Trophoblast cell (in vitro differentiated cells and primary cell): ENCODE measurements at regions not wholly inside any gene's neighbourhood (a gene's known extent, or its start where the extent isn't known, plus 50 kb on each side); places are given as distances from the start of the nearest gene placed in this dataset.
A peak's percentile ranks its signal among the peaks of the same experiment; 100 is the strongest.

Source experiments
- DNase-seq, 2 donors: peaks; one replicate each; pipeline ENCODE4 v3.0.0-alpha.2; 2016
- H2AFZ ChIP-seq: 2 replicates; pipeline ENCODE4 v1.6.1; 2013; ENCODE audit warnings: low read length, moderate library complexity, mild to moderate bottlenecking; ENCODE audit not compliant: insufficient read depth, poor library complexity
- H2AK5ac ChIP-seq: 2 replicates; pipeline ENCODE4 v1.6.1; 2013; ENCODE audit warnings: mild to moderate bottlenecking, low read length
- H2BK120ac ChIP-seq: 2 replicates; pipeline ENCODE4 v1.6.1; 2013; ENCODE audit warnings: low read length, mild to moderate bottlenecking, moderate library complexity; ENCODE audit not compliant: insufficient read depth, poor library complexity
- H2BK12ac ChIP-seq: 2 replicates; pipeline ENCODE4 v1.6.1; 2013; ENCODE audit warnings: mild to moderate bottlenecking, low read length, moderate library complexity
- H2BK5ac ChIP-seq: 2 replicates; pipeline ENCODE4 v1.6.1; 2013; ENCODE audit warnings: low read length, low read depth, moderate library complexity, mild to moderate bottlenecking; ENCODE audit not compliant: poor library complexity
- H3K14ac ChIP-seq: 2 replicates; pipeline ENCODE4 v1.6.1; 2013; ENCODE audit warnings: mild to moderate bottlenecking, low read length
- H3K18ac ChIP-seq: 2 replicates; pipeline ENCODE4 v1.6.1; 2013; ENCODE audit warnings: mild to moderate bottlenecking, low read length
- H3K23ac ChIP-seq: 2 replicates; pipeline ENCODE4 v1.6.1; 2013; ENCODE audit warnings: low read length
- H3K27ac ChIP-seq: 2 replicates; pipeline ENCODE4 v1.5.1; 2013; ENCODE audit warnings: low read depth, mild to moderate bottlenecking, inconsistent platforms, low read length, moderate library complexity
- H3K27me3 ChIP-seq: 2 replicates; pipeline ENCODE4 v1.6.1; 2013; ENCODE audit warnings: inconsistent platforms, mild to moderate bottlenecking, low read length, moderate library complexity; ENCODE audit not compliant: insufficient read depth
- H3K36me3 ChIP-seq, 2 experiments: 1 replicate in 1 of 2; 2 replicates in 1 of 2; pipeline ENCODE4 v1.6.1; 2013; ENCODE audit warnings: low read length in 2 of 2, mild to moderate bottlenecking in 2 of 2, moderate library complexity in 1 of 2; ENCODE audit not compliant: insufficient read depth in 2 of 2, control insufficient read depth in 1 of 2
- H3K4ac ChIP-seq: 2 replicates; pipeline ENCODE4 v1.6.1; 2013; ENCODE audit warnings: low read depth, mild to moderate bottlenecking, low read length, moderate library complexity
- H3K4me1 ChIP-seq, 2 experiments: 1 replicate in 1 of 2; 2 replicates in 1 of 2; pipeline ENCODE4 v1.6.1; 2013; ENCODE audit warnings: low read length in 2 of 2, mild to moderate bottlenecking in 2 of 2, moderate library complexity in 1 of 2; ENCODE audit not compliant: insufficient read depth in 2 of 2, control insufficient read depth in 1 of 2
- H3K4me2 ChIP-seq: 2 replicates; pipeline ENCODE4 v1.6.1; 2013; ENCODE audit warnings: inconsistent platforms, mild to moderate bottlenecking, low read length, moderate library complexity
- H3K4me3 ChIP-seq: 2 replicates; pipeline ENCODE4 v1.5.1; 2013; ENCODE audit warnings: mild to moderate bottlenecking, low read depth, low read length, inconsistent platforms
- H3K79me1 ChIP-seq: one replicate; pipeline ENCODE4 v1.6.1; 2013; ENCODE audit warnings: low read length
- H3K79me2 ChIP-seq: 2 replicates; pipeline ENCODE4 v1.6.1; 2013; ENCODE audit warnings: low read length, mild to moderate bottlenecking; ENCODE audit not compliant: control insufficient read depth, insufficient read depth, poor library complexity
- H3K9ac ChIP-seq: 2 replicates; pipeline ENCODE4 v1.6.1; 2013; ENCODE audit warnings: mild to moderate bottlenecking, low read length
- H3K9me3 ChIP-seq: 2 replicates; pipeline ENCODE4 v1.6.1; 2013; ENCODE audit warnings: low read depth, mild to moderate bottlenecking, control low read depth, inconsistent platforms, low read length; ENCODE audit not compliant: insufficient read depth
- H4K12ac ChIP-seq: 2 replicates; pipeline ENCODE4 v1.6.1; 2013; ENCODE audit warnings: low read depth, mild to moderate bottlenecking, low read length, moderate library complexity
- H4K8ac ChIP-seq: 2 replicates; pipeline ENCODE4 v1.6.1; 2013; ENCODE audit warnings: low read depth, mild to moderate bottlenecking, low read length, moderate library complexity
- H4K91ac ChIP-seq: one replicate; pipeline ENCODE4 v1.6.1; 2013; ENCODE audit warnings: low read depth, mild to moderate bottlenecking, low read length, moderate library complexity
- WGBS: extraction: QIAGEN DNeasy Blood & Tissue Kit; methylation state at CpG from one replicate; pipeline ENCODE4 v1.1.7; 2013; ENCODE audit warnings: missing lambda C conversion rate; ENCODE audit not compliant: insufficient read length, insufficient coverage; ENCODE audit errors: extremely low coverage; 5-methylcytosine and 5-hydroxymethylcytosine counted together

DNA sequence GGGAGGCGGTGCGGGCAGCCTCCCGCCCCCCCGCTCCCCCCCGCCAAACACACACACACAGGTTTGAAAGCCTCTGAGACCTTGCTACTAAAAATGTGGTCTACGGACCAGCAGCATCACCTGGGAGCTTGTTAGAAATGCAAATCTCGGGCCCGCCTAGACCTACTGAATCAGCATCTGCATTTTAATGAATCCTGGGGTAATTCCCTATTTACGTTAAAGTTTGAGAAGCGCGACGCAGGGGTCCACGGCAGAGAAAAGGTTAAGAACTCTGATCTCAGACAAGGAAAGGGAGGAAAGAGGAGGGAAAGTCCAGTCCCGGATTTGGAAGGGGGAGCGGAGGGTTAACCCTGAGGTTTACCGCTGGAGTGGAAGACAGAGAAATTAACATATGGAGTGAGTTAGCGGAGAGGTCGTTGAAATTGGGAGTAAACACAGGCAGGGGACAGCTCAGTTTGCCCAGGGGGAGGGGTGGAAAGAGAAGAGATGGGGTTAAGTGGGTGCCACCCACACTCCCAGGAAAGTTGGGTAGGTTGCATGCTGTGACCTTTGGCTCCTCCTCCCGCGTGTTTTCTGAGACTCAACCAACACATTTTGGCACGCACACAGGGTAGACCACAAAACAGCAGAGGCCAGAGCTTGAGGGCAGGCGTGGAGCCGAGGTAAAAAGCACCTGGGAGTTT is 483.6 kb downstream of the BCOR start:
- H2AK5ac ChIP-seq, result no peak overlapping the region
- H2BK12ac ChIP-seq, result no peak overlapping the region
- no peak overlapping the region for H4K12ac ChIP-seq
- no peak overlapping the region for H2AFZ ChIP-seq
- peaks cover 6% of the 10 kb centered on the region for H3K27me3 ChIP-seq
- H3K9me3 ChIP-seq, result no peaks in the 10 kb centered on the region
- H4K8ac ChIP-seq, result no peak overlapping the region
- H3K9ac ChIP-seq, result no peak overlapping the region
- no peak overlapping the region for H3K23ac ChIP-seq
- H3K36me3 ChIP-seq, result no peaks in the 10 kb centered on the region
- H3K79me2 ChIP-seq, result no peaks in the 10 kb centered on the region
- H3K4ac ChIP-seq, result no peak overlapping the region
- no peak overlapping the region for H2BK5ac ChIP-seq
- H3K14ac ChIP-seq, result no peak overlapping the region
- no peak for DNase-seq
- H3K4me3 ChIP-seq, result no peak overlapping the region
- peak overlapping the region; percentile 51 for H3K4me2 ChIP-seq
- H3K79me1 ChIP-seq, result no peaks in the 10 kb centered on the region
- WGBS, result no CpG with 5 or more reads among the region's 23 CpGs
- no peak overlapping the region for H3K18ac ChIP-seq
- no peak overlapping the region for H3K27ac ChIP-seq
- H2BK120ac ChIP-seq, result no peak overlapping the region
- H3K4me1 ChIP-seq, result peaks cover 0 to 8% of the 10 kb centered on the region in 2 experiments
- H4K91ac ChIP-seq, result no peak overlapping the region

DNA sequence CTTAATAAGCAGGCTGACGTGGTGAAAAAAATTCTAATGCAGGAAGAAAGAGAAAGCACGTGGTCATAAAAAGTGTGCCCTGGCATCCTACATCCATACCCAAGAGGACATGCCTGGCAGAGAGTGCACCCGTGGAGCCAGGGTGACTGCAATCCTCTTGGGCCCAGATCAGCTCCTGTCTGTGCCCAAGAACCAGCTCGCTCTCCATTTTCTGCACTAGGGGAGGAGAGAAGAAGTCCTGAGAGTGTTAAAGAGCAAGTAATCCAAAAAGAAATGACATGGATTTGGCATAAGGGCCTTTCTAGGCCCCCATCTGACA is 483.1 kb downstream of the BCOR start:
- no peak overlapping the region for H4K12ac ChIP-seq
- no peak overlapping the region for H3K27ac ChIP-seq
- no peak overlapping the region for H3K4me2 ChIP-seq
- H3K14ac ChIP-seq, result no peak overlapping the region
- peaks cover 0 to 9% of the 10 kb centered on the region in 2 experiments for H3K4me1 ChIP-seq
- no peaks in the 10 kb centered on the region for H3K9me3 ChIP-seq
- peaks cover 6% of the 10 kb centered on the region for H3K27me3 ChIP-seq
- H3K18ac ChIP-seq, result no peak overlapping the region
- no peak overlapping the region for H3K4me3 ChIP-seq
- no CpG with 5 or more reads among the region's 4 CpGs for WGBS
- H3K79me1 ChIP-seq, result no peaks in the 10 kb centered on the region
- H3K36me3 ChIP-seq, result no peaks in the 10 kb centered on the region
- no peak overlapping the region for H2AFZ ChIP-seq
- no peak overlapping the region for H2AK5ac ChIP-seq
- H2BK120ac ChIP-seq, result no peak overlapping the region
- H3K9ac ChIP-seq, result no peak overlapping the region
- H3K4ac ChIP-seq, result no peak overlapping the region
- no peak overlapping the region for H3K23ac ChIP-seq
- no peak overlapping the region for H4K8ac ChIP-seq
- no peaks in the 10 kb centered on the region for H3K79me2 ChIP-seq
- no peak overlapping the region for H2BK12ac ChIP-seq
- no peak for DNase-seq
- no peak overlapping the region for H2BK5ac ChIP-seq
- no peak overlapping the region for H4K91ac ChIP-seq

- Histone ChIP-seq H3K27me3 (peaks cover 6% of the 10 kb centered on the region), H3K23ac (no peak overlapping the region), H3K79me2 (no peaks in the 10 kb centered on the region), H2BK12ac (no peak overlapping the region), H3K79me1 (no peaks in the 10 kb centered on the region), H4K91ac (no peak overlapping the region), H3K9me3 (no peaks in the 10 kb centered on the region), H3K36me3 (no peaks in the 10 kb centered on the region), H4K8ac (no peak overlapping the region), H4K12ac (no peak overlapping the region), H3K18ac (no peak overlapping the region), H3K4me3 (no peak overlapping the region), H2AK5ac (no peak overlapping the region), H3K4me2 (no peak overlapping the region), H3K27ac (no peak overlapping the region), H3K9ac (no peak overlapping the region), H2AFZ (no peak overlapping the region), H2BK120ac (no peak overlapping the region), H2BK5ac (no peak overlapping the region), H3K4ac (no peak overlapping the region), H3K14ac (no peak overlapping the region), H3K4me1 (peaks cover 3 to 12% of the 10 kb centered on the region in 2 experiments)
- DNase-seq, result peak in 1 of 2 donors; percentile 2
- WGBS, result no CpG with 5 or more reads among the region's 5 CpGs
Observed at GRCh38 chrX:39616098-39616729, 481.5 kb downstream of the BCOR start.

DNA sequence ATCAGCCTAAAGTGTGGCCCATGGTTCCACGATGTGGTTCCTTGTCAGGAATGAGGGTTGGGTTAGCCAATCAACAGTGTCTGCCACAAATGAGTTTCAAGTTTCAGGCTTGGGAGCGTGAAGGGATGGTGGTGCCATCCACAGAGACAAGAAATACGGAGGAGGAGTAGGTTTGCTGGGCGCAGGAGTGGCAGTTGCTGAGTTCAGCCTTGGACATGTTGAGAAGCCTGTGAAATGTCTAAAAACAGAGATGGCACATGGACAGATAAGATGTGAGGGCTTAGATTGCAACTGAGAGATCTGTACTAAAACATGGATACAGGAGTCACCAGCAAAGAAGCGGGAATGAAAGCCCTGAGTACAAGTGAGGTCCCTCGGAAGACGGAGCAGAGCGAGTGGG is 481.0 kb downstream of the BCOR start:
- no peaks in the 10 kb centered on the region for H3K9me3 ChIP-seq
- H3K18ac ChIP-seq, result no peak overlapping the region
- no peak overlapping the region for H3K9ac ChIP-seq
- H3K4me2 ChIP-seq, result no peak overlapping the region
- no peak overlapping the region for H4K12ac ChIP-seq
- no peak overlapping the region for H4K8ac ChIP-seq
- H3K4me1 ChIP-seq, result peaks cover 3 to 12% of the 10 kb centered on the region in 2 experiments
- no peak overlapping the region for H2BK12ac ChIP-seq
- H3K23ac ChIP-seq, result no peak overlapping the region
- no peaks in the 10 kb centered on the region for H3K79me1 ChIP-seq
- WGBS, result no CpG with 5 or more reads among the region's 8 CpGs
- no peaks in the 10 kb centered on the region for H3K79me2 ChIP-seq
- no peak overlapping the region for H3K4me3 ChIP-seq
- H2BK5ac ChIP-seq, result no peak overlapping the region
- peaks cover 6% of the 10 kb centered on the region for H3K27me3 ChIP-seq
- no peak overlapping the region for H2AFZ ChIP-seq
- H3K4ac ChIP-seq, result no peak overlapping the region
- H3K36me3 ChIP-seq, result no peaks in the 10 kb centered on the region
- no peak for DNase-seq
- H2BK120ac ChIP-seq, result no peak overlapping the region
- no peak overlapping the region for H3K14ac ChIP-seq
- no peak overlapping the region for H3K27ac ChIP-seq
- no peak overlapping the region for H4K91ac ChIP-seq
- no peak overlapping the region for H2AK5ac ChIP-seq
